GM23338 (cell line): ENCODE measurements at regions not wholly inside any gene's neighbourhood (a gene's known extent, or its start where the extent isn't known, plus 50 kb on each side); places are given as distances from the start of the nearest gene placed in this dataset.

Experiments used
- ATAC-seq: fragments of 200-7000 bp; cut with Tn5 transposase; 3 replicates; pipeline ENCODE4 v1.9.1; 2020
- DNase-seq: peaks from one replicate; pipeline ENCODE4 v3.0.0-alpha.2; 2015; ENCODE audit warnings: low spot score
- H2AFZ ChIP-seq: fragments of 200-600 bp; sonication (generic); 2 replicates; pipeline ENCODE4 v1.8.0; 2016; ENCODE audit warnings: antibody characterized with exemption, mild to moderate bottlenecking, moderate library complexity
- H3F3A ChIP-seq: fragments of 200-600 bp; sonication (generic); replicated peaks from 2 replicates; pipeline ENCODE4 v1.8.0; 2017; ENCODE audit warnings: antibody characterized with exemption, mixed run types, low read depth
- H3K27ac ChIP-seq: fragments of 200-600 bp; sonication (generic); 2 replicates; pipeline ENCODE4 v1.6.1; 2016; ENCODE audit warnings: low read depth
- H3K27me3 ChIP-seq: fragments of 200-600 bp; sonication (generic); 2 replicates; pipeline ENCODE4 v1.8.0; 2016; ENCODE audit warnings: mild to moderate bottlenecking, mixed run types, moderate library complexity; ENCODE audit not compliant: insufficient read depth
- H3K36me3 ChIP-seq: fragments of 200-600 bp; sonication (generic); 2 replicates; pipeline ENCODE4 v1.8.0; 2016; ENCODE audit warnings: mild to moderate bottlenecking; ENCODE audit not compliant: insufficient read depth
- H3K4me1 ChIP-seq: fragments of 200-600 bp; sonication (generic); 2 replicates; pipeline ENCODE4 v1.8.0; 2016; ENCODE audit warnings: mild to moderate bottlenecking, moderate library complexity; ENCODE audit not compliant: insufficient read depth
- H3K4me2 ChIP-seq: fragments of 200-600 bp; sonication (generic); 2 replicates; pipeline ENCODE4 v1.7.1; 2017; ENCODE audit warnings: mixed run types
- H3K4me3 ChIP-seq: fragments of 200-600 bp; sonication (generic); 2 replicates; pipeline ENCODE4 v1.6.1; 2016; ENCODE audit warnings: mixed run types
- H3K79me2 ChIP-seq: fragments of 200-600 bp; sonication (generic); replicated peaks from 2 replicates; pipeline ENCODE4 v1.8.0; 2017; ENCODE audit warnings: mild to moderate bottlenecking; ENCODE audit not compliant: insufficient read depth
- H3K9me2 ChIP-seq: fragments of 200-600 bp; sonication (generic); 2 replicates; pipeline ENCODE4 v1.8.0; 2017; ENCODE audit not compliant: insufficient read depth
- H4K20me1 ChIP-seq: fragments of 200-600 bp; sonication (generic); replicated peaks from 2 replicates; pipeline ENCODE4 v1.8.0; 2017; ENCODE audit warnings: mild to moderate bottlenecking; ENCODE audit not compliant: insufficient read depth
- H3K27ac Mint-ChIP-seq: 2 replicates; pipeline ENCODE4 v1.8.0; 2020; ENCODE audit warnings: inconsistent platforms, mild to moderate bottlenecking, moderate library complexity, mixed read lengths
- H3K27me3 Mint-ChIP-seq: 3 replicates; pipeline ENCODE4 v1.8.0; 2022; ENCODE audit warnings: low read depth, mild to moderate bottlenecking, moderate library complexity, mixed read lengths, inconsistent platforms; ENCODE audit not compliant: insufficient read depth, poor library complexity
- H3K36me3 Mint-ChIP-seq: 3 replicates; pipeline ENCODE4 v1.8.0; 2021; ENCODE audit warnings: low read depth, mild to moderate bottlenecking, inconsistent platforms, moderate library complexity, mixed read lengths
- H3K4me1 Mint-ChIP-seq: 3 replicates; pipeline ENCODE4 v1.8.0; 2020; ENCODE audit warnings: mild to moderate bottlenecking, inconsistent platforms, mixed read lengths
- H3K4me3 Mint-ChIP-seq: 3 replicates; pipeline ENCODE4 v1.8.0; 2021; ENCODE audit warnings: moderate library complexity, mild to moderate bottlenecking, inconsistent platforms, mixed read lengths
- H3K9me3 Mint-ChIP-seq: 3 replicates; pipeline ENCODE4 v1.8.0; 2020; ENCODE audit warnings: moderate library complexity, mild to moderate bottlenecking, inconsistent platforms, mixed read lengths
- CREB1 ChIP-seq: fragments of 250-450 bp; sonication (Bioruptor Pico); IDR thresholded peaks from 2 replicates; pipeline ENCODE4 v1.5.0; 2020; ENCODE audit warnings: low read depth, mild to moderate bottlenecking, moderate library complexity
- CTCF ChIP-seq, 2 experiments: fragments of 200-600 bp in 1 of 2; sonication (generic) in 1 of 2; conservative IDR thresholded peaks; 2 replicates each; pipeline versions ENCODE4 v1.5.1 to v1.6.1; 2016 to 2017; ENCODE audit warnings: antibody characterized with exemption in 2 of 2, low read depth in 2 of 2, mild to moderate bottlenecking in 2 of 2, moderate library complexity in 1 of 2
- ETS1 ChIP-seq: IDR thresholded peaks from 2 replicates; pipeline ENCODE4 v1.6.1; 2016; ENCODE audit warnings: antibody characterized with exemption
- EZH2 ChIP-seq: fragments of 200-600 bp; sonication (generic); IDR thresholded peaks from one replicate; pipeline ENCODE4 v1.8.0; 2017; ENCODE audit warnings: antibody characterized with exemption, mild to moderate bottlenecking, low read depth; ENCODE audit not compliant: unreplicated experiment
- EZH2phosphoT487 ChIP-seq: fragments of 200-600 bp; sonication (generic); IDR thresholded peaks from one replicate; pipeline ENCODE4 v1.8.1; 2018; ENCODE audit warnings: antibody characterized with exemption; ENCODE audit not compliant: unreplicated experiment
- JUNB ChIP-seq: IDR thresholded peaks from one replicate; pipeline ENCODE4 v1.6.1; 2016; ENCODE audit warnings: antibody characterized with exemption; ENCODE audit not compliant: unreplicated experiment
- NANOG ChIP-seq: IDR thresholded peaks from 2 replicates; pipeline ENCODE4 v1.6.1; 2016; ENCODE audit warnings: antibody characterized with exemption, borderline replicate concordance
- POLR2AphosphoS5 ChIP-seq: IDR thresholded peaks from 2 replicates; pipeline ENCODE4 v1.6.1; 2016; ENCODE audit warnings: antibody characterized with exemption, low read depth
- REST ChIP-seq: IDR thresholded peaks from one replicate; pipeline ENCODE4 v1.6.1; 2018; ENCODE audit warnings: antibody characterized with exemption; ENCODE audit not compliant: unreplicated experiment
- STAT1 ChIP-seq: IDR thresholded peaks from one replicate; pipeline ENCODE4 v1.6.1; 2016; ENCODE audit warnings: antibody characterized with exemption; ENCODE audit not compliant: unreplicated experiment
- ZNF114 ChIP-seq: fragments of 250-450 bp; sonication (Bioruptor Pico); IDR thresholded peaks from 2 replicates; pipeline ENCODE4 v1.5.0; 2020; ENCODE audit warnings: mild to moderate bottlenecking, moderate library complexity
- ZNF331 ChIP-seq: fragments of 250-450 bp; sonication (Bioruptor Pico); IDR thresholded peaks from 2 replicates; pipeline ENCODE4 v1.5.0; 2020; ENCODE audit warnings: low read depth, mild to moderate bottlenecking, moderate library complexity
- ZNF462 ChIP-seq: fragments of 250-450 bp; sonication (Bioruptor Pico); IDR thresholded peaks from 2 replicates; pipeline ENCODE4 v1.5.0; 2020; ENCODE audit warnings: mild to moderate bottlenecking, moderate library complexity

GRCh38 chr1:81519987-81520386, 280.7 kb upstream of the ADGRL2 start:
- H3K27me3 Mint-ChIP-seq = peaks cover 2% of the 10 kb centered on the region
- no peaks in the 10 kb centered on the region for H3K9me3 Mint-ChIP-seq
- Histone ChIP-seq H3K4me3 (no peak overlapping the region), H3K9me2 (no peaks in the 10 kb centered on the region), H3F3A (no peaks in the 10 kb centered on the region), H3K4me1 (peaks cover 17% of the 10 kb centered on the region), H3K36me3 (no peaks in the 10 kb centered on the region), H3K27ac (no peak overlapping the region), H3K79me2 (no peaks in the 10 kb centered on the region), H4K20me1 (no peaks in the 10 kb centered on the region), H3K4me2 (no peak overlapping the region), H2AFZ (no peak overlapping the region), H3K27me3 (no peaks in the 10 kb centered on the region)
- TF ChIP-seq CTCF (conservative IDR thresholded peaks at IDR 0.05; ENCODE audit: low read depth in 2 of 2) (no peak), ZNF331 (CRISPR knock-in tag) (no peak), REST (no peak), EZH2 (no peak), POLR2AphosphoS5 (no peak), ZNF462 (CRISPR knock-in tag) (no peak), STAT1 (no peak), CREB1 (CRISPR knock-in tag) (no peak), NANOG (no peak), ETS1 (no peak), JUNB (no peak), ZNF114 (CRISPR knock-in tag) (no peak), EZH2phosphoT487 (no peak)
- ATAC-seq (no peak), DNase-seq (no peak)
- H3K27ac Mint-ChIP-seq = no peak overlapping the region
- H3K36me3 Mint-ChIP-seq = no peaks in the 10 kb centered on the region
- H3K4me3 Mint-ChIP-seq = no peak overlapping the region
- peaks cover 16% of the 10 kb centered on the region for H3K4me1 Mint-ChIP-seq
